HFFc6 (cell line): ENCODE measurements at regions not wholly inside any gene's neighbourhood (a gene's known extent, or its start where the extent isn't known, plus 50 kb on each side); places are given as distances from the start of the nearest gene placed in this dataset.

Experiments
- DNase-seq: peaks from one replicate; pipeline ENCODE4 v3.0.0-alpha.2; 2018
- H3K27ac Mint-ChIP-seq: 2 replicates; pipeline ENCODE4 v1.8.0; 2020; ENCODE audit warnings: mild to moderate bottlenecking, mixed read lengths
- H3K27me3 Mint-ChIP-seq: 2 replicates; pipeline ENCODE4 v1.8.0; 2021; ENCODE audit warnings: mild to moderate bottlenecking, moderate library complexity, mixed read lengths; ENCODE audit not compliant: insufficient read depth
- H3K36me3 Mint-ChIP-seq: 2 replicates; pipeline ENCODE4 v1.8.0; 2021; ENCODE audit warnings: low read depth, mixed read lengths
- H3K4me1 Mint-ChIP-seq: 2 replicates; pipeline ENCODE4 v1.8.0; 2020; ENCODE audit warnings: low read depth, mixed read lengths
- H3K4me3 Mint-ChIP-seq: 2 replicates; pipeline ENCODE4 v1.8.0; 2020; ENCODE audit warnings: mild to moderate bottlenecking, moderate library complexity, mixed read lengths
- H3K9me3 Mint-ChIP-seq: 2 replicates; pipeline ENCODE4 v1.8.0; 2020; ENCODE audit warnings: mild to moderate bottlenecking, mixed read lengths
- TF ChIP-seq, protein P1 (sequence below): fragments of 200-600 bp; sonication (generic); IDR thresholded peaks from 2 replicates; pipeline ENCODE4 v1.5.0; 2021; ENCODE audit warnings: antibody characterized with exemption, mild to moderate bottlenecking

DNA sequence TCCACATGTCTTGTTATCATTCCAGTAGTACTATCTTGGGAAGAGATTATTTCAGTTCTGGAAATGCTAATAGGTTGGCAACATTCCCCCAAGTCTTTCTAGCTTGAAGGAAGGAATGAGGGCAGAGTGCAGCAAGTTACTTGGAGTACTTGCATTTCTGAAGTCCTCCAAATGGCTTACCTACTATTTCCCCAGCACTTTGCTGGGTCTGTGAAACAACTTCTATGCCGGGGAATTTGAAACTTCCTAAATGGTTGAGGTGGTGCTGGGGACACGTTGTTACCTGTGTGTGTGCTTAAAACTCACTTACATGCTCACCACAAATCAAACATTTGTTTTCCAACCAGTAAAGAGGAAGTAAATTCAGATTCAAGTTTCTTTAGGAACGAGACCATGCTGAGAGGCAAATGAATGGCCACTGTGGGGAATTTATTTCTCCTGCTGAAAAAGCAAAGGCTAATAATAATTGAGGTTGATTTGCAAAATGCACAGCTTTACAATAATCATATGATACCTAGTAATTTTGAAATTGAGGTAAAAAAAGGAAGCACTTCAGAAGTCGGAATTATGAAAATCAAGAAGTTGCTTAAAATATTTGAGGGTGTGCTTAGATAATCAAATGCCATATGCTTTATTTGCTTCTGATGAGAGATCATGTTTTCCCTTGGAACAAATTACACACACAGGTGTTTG is 1167.7 kb upstream of the ZEB2 start:
- DNase-seq = no peak
- H3K4me3 Mint-ChIP-seq = no peak overlapping the region
- H3K4me1 Mint-ChIP-seq = peaks cover 16% of the 10 kb centered on the region
- TF ChIP-seq, protein P1, sequence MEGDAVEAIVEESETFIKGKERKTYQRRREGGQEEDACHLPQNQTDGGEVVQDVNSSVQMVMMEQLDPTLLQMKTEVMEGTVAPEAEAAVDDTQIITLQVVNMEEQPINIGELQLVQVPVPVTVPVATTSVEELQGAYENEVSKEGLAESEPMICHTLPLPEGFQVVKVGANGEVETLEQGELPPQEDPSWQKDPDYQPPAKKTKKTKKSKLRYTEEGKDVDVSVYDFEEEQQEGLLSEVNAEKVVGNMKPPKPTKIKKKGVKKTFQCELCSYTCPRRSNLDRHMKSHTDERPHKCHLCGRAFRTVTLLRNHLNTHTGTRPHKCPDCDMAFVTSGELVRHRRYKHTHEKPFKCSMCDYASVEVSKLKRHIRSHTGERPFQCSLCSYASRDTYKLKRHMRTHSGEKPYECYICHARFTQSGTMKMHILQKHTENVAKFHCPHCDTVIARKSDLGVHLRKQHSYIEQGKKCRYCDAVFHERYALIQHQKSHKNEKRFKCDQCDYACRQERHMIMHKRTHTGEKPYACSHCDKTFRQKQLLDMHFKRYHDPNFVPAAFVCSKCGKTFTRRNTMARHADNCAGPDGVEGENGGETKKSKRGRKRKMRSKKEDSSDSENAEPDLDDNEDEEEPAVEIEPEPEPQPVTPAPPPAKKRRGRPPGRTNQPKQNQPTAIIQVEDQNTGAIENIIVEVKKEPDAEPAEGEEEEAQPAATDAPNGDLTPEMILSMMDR = no peak
- H3K9me3 Mint-ChIP-seq = no peaks in the 10 kb centered on the region
- no peak overlapping the region for H3K27ac Mint-ChIP-seq
- H3K36me3 Mint-ChIP-seq = no peaks in the 10 kb centered on the region
- no peaks in the 10 kb centered on the region for H3K27me3 Mint-ChIP-seq

DNA sequence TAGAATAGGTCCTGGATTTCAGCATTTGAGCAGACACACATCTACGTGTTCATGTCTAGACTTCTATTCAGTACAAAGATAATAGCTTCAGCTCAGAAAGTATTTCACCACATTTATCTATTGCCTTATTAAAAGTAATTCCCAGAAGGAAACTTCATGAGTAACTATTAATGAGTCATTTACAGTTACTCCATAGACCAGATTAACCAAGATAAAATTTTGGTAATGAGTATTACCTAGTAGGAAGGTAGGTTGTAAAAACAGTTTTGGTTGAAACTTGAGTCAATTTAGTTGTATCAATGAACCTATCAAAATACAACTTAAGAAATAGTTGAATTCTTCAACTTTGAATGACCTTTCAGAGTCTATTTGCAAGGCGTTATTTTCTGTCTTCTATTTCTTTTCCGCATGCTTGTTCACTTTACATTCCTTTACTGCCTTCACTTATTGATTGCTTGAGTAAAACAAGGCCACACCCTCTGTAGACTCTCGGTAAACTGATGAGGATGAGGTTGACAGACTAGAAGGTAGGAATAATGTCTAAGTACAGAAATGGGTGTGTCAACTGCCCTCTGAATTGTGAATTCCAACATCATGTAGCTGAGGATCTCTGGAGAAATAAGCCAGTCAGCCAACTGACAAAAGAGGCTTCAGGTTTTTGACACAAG is 1165.6 kb upstream of the ZEB2 start:
- Mint-ChIP-seq H3K4me3 (no peak overlapping the region), H3K36me3 (no peaks in the 10 kb centered on the region), H3K27ac (no peak overlapping the region), H3K9me3 (no peaks in the 10 kb centered on the region), H3K27me3 (no peaks in the 10 kb centered on the region), H3K4me1 (peaks cover 20% of the 10 kb centered on the region)
- no peak for DNase-seq
- TF ChIP-seq, protein P1 = no peak

DNA sequence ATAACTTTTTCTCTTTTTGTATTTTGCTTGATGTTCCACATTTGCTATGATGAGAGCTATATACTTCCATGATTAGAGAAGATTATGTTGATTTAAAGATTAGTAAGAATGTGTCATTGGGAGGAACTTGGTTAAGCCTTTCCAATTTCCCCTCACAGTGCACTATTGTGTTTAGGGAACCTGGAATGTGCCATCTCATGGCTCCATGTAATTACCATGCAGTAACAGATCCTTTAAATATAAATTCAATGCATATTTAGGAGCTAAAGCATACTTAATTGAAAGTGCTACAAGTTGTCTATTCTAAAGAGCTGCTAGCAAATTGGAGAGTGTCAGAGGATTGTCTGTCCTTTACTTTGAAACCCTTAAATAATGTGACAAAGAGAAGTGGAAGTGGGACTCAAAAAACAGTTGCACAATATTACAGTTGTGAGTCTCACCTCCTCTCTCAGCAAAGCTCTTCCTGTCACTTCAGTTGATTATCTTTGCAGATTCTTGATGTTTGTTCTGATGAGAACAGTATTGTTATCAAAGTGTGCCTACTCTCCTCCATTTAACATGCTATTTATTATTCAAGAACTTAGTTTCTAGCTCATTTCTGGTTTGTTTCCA is 1162.7 kb upstream of the ZEB2 start:
- Mint-ChIP-seq H3K27me3 (no peaks in the 10 kb centered on the region), H3K4me1 (peaks cover 20% of the 10 kb centered on the region), H3K9me3 (no peaks in the 10 kb centered on the region), H3K36me3 (no peaks in the 10 kb centered on the region), H3K27ac (no peak overlapping the region), H3K4me3 (no peak overlapping the region)
- DNase-seq = no peak
- TF ChIP-seq, protein P1 = no peak

DNA sequence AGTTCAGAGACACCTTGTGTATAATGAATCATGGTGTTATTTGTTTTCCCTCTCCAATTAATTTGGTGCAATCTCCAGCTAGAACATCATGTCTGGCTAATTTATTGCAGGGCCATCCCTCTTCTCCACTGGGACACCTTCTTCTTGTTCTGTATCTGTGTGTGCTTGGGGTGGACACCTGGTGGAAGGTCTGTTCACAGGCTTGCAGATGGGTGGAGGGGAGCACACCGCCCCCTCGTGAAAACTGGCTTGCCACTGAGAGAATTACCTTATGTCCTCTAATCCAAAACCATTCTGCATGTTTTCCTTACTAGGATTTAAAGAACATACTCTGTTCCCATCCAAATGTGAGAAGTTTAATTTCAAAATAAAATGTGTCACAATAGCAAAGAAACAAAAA is 1160.4 kb upstream of the ZEB2 start:
- no peaks in the 10 kb centered on the region for H3K27me3 Mint-ChIP-seq

DNA sequence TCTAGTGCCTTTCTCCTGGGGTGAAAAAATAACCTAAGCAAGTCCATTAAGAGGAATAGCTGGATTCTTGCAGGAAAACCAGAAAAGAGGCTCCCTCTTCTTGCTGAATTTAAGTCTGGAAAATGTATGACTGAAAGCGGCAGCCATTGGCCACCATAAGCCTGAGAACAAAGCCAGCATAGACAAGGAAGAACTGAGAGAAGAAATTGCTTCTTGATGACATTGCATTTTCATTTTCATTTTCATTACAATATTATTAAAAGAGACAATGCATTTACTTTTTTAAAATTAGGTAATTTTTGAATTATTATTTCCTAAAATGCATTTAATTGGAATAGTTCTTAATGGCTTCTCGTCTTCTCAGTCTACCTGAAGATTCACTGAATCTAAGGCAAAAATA is 1157.5 kb upstream of the ZEB2 start:
- Mint-ChIP-seq H3K27me3 (no peaks in the 10 kb centered on the region), H3K36me3 (no peaks in the 10 kb centered on the region), H3K4me3 (no peak overlapping the region), H3K9me3 (no peaks in the 10 kb centered on the region), H3K27ac (no peak overlapping the region), H3K4me1 (peaks cover 1% of the 10 kb centered on the region)
- DNase-seq = no peak
- TF ChIP-seq, protein P1 = no peak

More for the DNA sequence above, 1160.4 kb upstream of the ZEB2 start:
- Mint-ChIP-seq H3K4me1 (peaks cover 13% of the 10 kb centered on the region), H3K4me3 (no peak overlapping the region), H3K36me3 (no peaks in the 10 kb centered on the region), H3K9me3 (no peaks in the 10 kb centered on the region), H3K27ac (no peak overlapping the region)
- DNase-seq = no peak
- TF ChIP-seq, protein P1 = no peak
